ENCODE measurements at regions not wholly inside any gene's neighbourhood (a gene's known extent, or its start where the extent isn't known, plus 50 kb on each side); places are given as distances from the start of the nearest gene placed in this dataset.

DNA sequence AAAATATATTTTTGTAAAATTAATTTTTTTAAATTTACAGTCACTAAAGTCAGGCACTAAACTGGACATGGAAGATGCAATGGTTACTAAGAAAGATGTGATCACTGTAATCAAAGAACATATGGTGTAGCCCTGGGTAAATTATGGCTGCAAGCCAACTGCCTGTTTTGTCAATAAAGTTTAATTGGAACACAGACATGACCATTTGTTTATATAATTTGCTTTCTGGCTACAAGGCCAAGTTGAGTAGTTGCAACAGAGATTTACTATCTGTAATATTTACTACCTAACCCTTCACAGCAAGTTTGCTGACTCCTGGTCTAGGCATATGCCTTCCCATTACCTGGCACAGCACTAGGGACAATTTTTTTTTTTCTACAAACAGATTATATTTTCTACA, 448.9 kb downstream of the ADRA2A start:
- H3K79me2 ChIP-seq (ENCODE audit: control insufficient read depth in 1 of 2, insufficient read depth in 2 of 2, low read length in 2 of 2), result no peaks in the 10 kb centered on the region
- H4K5ac ChIP-seq (ENCODE audit: insufficient read length, low read depth, low read length), result no peak overlapping the region
- POLR2A ChIA-PET (ENCODE audit: partially characterized antibody), result no interaction called here
- H3K4me3 ChIP-seq (ENCODE audit: extremely low read depth in 1 of 4, insufficient read depth in 2 of 4, low read depth in 3 of 4, low read length in 4 of 4), result no peak overlapping the region
- H2BK120ac ChIP-seq (replicated peaks; ENCODE audit: low read depth, low read length), result no peak overlapping the region
- H3K9me3 ChIP-seq (ENCODE audit: insufficient read depth in 2 of 2, low read depth in 1 of 2, low read length in 1 of 2), result no peaks in the 10 kb centered on the region
- no peak overlapping the region for H3K14ac ChIP-seq (ENCODE audit: insufficient read length)
- TF ChIP-seq RBBP5 (IDR thresholded peaks at IDR 0.05; ENCODE audit: borderline replicate concordance, low read depth, low read length) (no peak), CTCF (IDR thresholded peaks at IDR 0.05; ENCODE audit: control extremely low read depth in 1 of 3, insufficient read depth in 1 of 3, low read depth in 1 of 3, low read length in 3 of 3) (no peak), ZNF274 (IDR thresholded peaks at IDR 0.05; ENCODE audit: borderline replicate concordance, extremely low read depth, low read length) (no peak)
- TF ChIP-seq, protein P1, sequence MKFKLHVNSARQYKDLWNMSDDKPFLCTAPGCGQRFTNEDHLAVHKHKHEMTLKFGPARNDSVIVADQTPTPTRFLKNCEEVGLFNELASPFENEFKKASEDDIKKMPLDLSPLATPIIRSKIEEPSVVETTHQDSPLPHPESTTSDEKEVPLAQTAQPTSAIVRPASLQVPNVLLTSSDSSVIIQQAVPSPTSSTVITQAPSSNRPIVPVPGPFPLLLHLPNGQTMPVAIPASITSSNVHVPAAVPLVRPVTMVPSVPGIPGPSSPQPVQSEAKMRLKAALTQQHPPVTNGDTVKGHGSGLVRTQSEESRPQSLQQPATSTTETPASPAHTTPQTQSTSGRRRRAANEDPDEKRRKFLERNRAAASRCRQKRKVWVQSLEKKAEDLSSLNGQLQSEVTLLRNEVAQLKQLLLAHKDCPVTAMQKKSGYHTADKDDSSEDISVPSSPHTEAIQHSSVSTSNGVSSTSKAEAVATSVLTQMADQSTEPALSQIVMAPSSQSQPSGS (IDR thresholded peaks at IDR 0.05; ENCODE audit: low read length), result no peak
- no peak overlapping the region for H2BK12ac ChIP-seq (ENCODE audit: low read depth, low read length)
- no peak overlapping the region for H3K4ac ChIP-seq (replicated peaks; ENCODE audit: insufficient read length, low read depth, low read length)
- H3K36me3 ChIP-seq (ENCODE audit: control insufficient read depth in 2 of 4, insufficient read depth in 4 of 4, low read length in 3 of 4), result no peaks in the 10 kb centered on the region
- no peak overlapping the region for H2BK5ac ChIP-seq (ENCODE audit: low read depth, low read length)
- no peak overlapping the region for H3K56ac ChIP-seq (replicated peaks; ENCODE audit: insufficient read length, low read depth, low read length)
- no peak overlapping the region for H4K91ac ChIP-seq (replicated peaks; ENCODE audit: insufficient read length, low read length)
- H2BK15ac ChIP-seq (ENCODE audit: low read length), result no peak overlapping the region
- H3K4me2 ChIP-seq (ENCODE audit: insufficient read depth in 1 of 2, low read depth in 2 of 2, low read length in 2 of 2), result no peak overlapping the region
- no peaks in the 10 kb centered on the region for H3K27me3 ChIP-seq (replicated peaks in 1 of 4; ENCODE audit: control insufficient read depth in 3 of 4, extremely low read depth in 1 of 4, insufficient read depth in 3 of 4, low read length in 3 of 4)
- no peak overlapping the region for H3K23ac ChIP-seq (ENCODE audit: insufficient read length)
- no peaks in the 10 kb centered on the region for H3K23me2 ChIP-seq (ENCODE audit: low read depth, low read length)
- FAIRE-seq (no peak), DNase-seq (ENCODE audit: low read depth in 1 of 2, low spot score in 2 of 2) (no peak)
- H4K8ac ChIP-seq (ENCODE audit: extremely low read depth, insufficient read depth, low read length), result no peak overlapping the region
- H3K79me1 ChIP-seq (ENCODE audit: low read depth, low read length), result no peaks in the 10 kb centered on the region
- no peak overlapping the region for H3K9ac ChIP-seq (replicated peaks in 1 of 4; ENCODE audit: extremely low read depth in 1 of 4, low read depth in 3 of 4, low read length in 3 of 4)
- no peak overlapping the region for H2AK5ac ChIP-seq (ENCODE audit: low read depth, low read length)
- H2AFZ ChIP-seq (ENCODE audit: low read length), result no peak overlapping the region
- no peak overlapping the region for H3K27ac ChIP-seq (ENCODE audit: low read depth, low read length)
- no peaks in the 10 kb centered on the region for H3K4me1 ChIP-seq (replicated peaks in 1 of 4; ENCODE audit: control insufficient read depth in 3 of 4, insufficient read depth in 4 of 4, low read length in 3 of 4)
- CTCF ChIA-PET (ENCODE audit: partially characterized antibody), result interaction anchor here (0.9 to 1.1 kb wide), 2 partner anchors 73 to 419 kb away, joined by 3 read pairs; no protein-coding TSS in a partner anchor
- H2BK20ac ChIP-seq (ENCODE audit: low read length), result no peak overlapping the region
- no peaks in the 10 kb centered on the region for H4K20me1 ChIP-seq (replicated peaks in 1 of 2; ENCODE audit: control insufficient read depth in 1 of 2, insufficient read depth in 2 of 2, low read length in 2 of 2)
- no peak overlapping the region for H3K18ac ChIP-seq (ENCODE audit: extremely low read depth, low read length)

All from H1 (cell line).